ENCODE measurements at regions not wholly inside any gene's neighbourhood (a gene's known extent, or its start where the extent isn't known, plus 50 kb on each side); places are given as distances from the start of the nearest gene placed in this dataset.

GRCh38 chr11:79922641-79923040, 481.8 kb upstream of the TENM4 start:
- DNase-seq (ENCODE audit: low spot score), result no peak
- no peak overlapping the region for H3K4me3 ChIP-seq
- TF ChIP-seq CTCF (IDR thresholded peaks at IDR 0.05), result no peak
- H3K27ac ChIP-seq, result no peak overlapping the region

- no peak for TF ChIP-seq CTCF (IDR thresholded peaks at IDR 0.05)
- Histone ChIP-seq H3K27ac (no peak overlapping the region), H3K4me3 (no peak overlapping the region)
- DNase-seq (ENCODE audit: low spot score), result no peak
These were observed 479.6 kb upstream of the TENM4 start for GRCh38 chr11:79920480-79920879.

DNA sequence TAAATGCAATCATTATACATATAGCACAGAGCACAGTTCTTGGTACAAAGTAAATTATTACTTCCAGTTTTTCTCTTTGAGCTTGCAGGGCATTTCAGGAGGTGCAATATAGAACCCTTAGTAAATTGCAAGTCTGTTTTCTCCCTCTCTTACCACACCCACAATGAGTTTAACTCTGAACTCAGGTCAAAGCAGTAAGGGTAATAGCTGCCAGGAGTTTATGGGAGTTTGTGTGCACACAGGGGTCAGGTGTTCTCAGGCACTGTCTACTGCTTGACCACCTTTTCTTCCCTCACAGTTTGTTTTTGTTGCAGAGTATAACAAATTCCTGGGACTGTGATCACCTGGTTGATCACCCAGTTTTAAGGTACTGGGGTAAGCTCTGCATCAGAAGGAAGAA, 478.5 kb upstream of the TENM4 start:
- no peak overlapping the region for H3K27ac ChIP-seq
- TF ChIP-seq CTCF (IDR thresholded peaks at IDR 0.05), result no peak
- no peak for DNase-seq (ENCODE audit: low spot score)
- no peak overlapping the region for H3K4me3 ChIP-seq

DNA sequence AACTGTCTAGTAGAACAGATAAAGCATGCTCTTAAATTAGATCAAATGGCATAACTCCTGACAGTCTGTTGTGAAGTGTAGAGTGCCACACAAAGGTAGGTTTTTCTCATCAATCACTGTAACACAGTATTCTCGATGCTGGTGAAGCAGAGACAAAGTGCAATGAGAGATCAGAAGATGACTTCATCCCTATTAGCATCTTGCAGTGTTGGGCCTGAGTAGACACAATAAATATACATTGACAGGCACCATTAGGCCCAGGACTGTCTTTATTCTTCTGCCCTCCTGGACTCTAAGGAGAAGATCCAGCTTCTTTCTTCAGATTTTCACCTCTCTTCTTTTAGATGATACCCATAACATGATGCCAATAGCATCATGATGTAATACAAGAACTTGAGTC, 478.0 kb upstream of the TENM4 start:
- no peak overlapping the region for H3K27ac ChIP-seq
- no peak for TF ChIP-seq CTCF (IDR thresholded peaks at IDR 0.05)
- H3K4me3 ChIP-seq, result no peak overlapping the region
- no peak for DNase-seq (ENCODE audit: low spot score)

GRCh38 chr11:79906164-79906563, 465.3 kb upstream of the TENM4 start:
- H3K27ac ChIP-seq, result no peak overlapping the region
- H3K4me3 ChIP-seq, result no peak overlapping the region
- TF ChIP-seq CTCF (IDR thresholded peaks at IDR 0.05), result no peak
- DNase-seq (ENCODE audit: low spot score), result no peak

DNA sequence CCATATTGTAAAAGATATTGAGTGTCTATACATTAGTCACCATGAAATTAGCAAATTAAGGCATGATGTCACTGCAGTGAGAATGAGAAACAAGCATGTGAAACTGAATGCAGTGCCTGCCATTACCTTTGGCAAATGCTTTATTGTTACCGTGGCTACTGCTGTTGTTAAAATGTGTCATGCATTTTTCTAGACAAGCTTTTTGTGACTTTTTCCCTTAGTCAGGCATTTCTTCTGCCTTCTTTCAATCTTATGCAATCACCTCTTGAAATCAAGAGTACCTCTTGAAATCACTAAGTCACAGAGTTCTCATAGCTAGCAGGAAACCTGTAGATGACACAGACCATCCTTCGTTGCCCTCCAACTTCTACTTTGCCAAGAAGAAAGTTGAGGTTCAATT, 461.7 kb upstream of the TENM4 start:
- no peak overlapping the region for H3K4me3 ChIP-seq
- no peak for TF ChIP-seq CTCF (IDR thresholded peaks at IDR 0.05)

DNA sequence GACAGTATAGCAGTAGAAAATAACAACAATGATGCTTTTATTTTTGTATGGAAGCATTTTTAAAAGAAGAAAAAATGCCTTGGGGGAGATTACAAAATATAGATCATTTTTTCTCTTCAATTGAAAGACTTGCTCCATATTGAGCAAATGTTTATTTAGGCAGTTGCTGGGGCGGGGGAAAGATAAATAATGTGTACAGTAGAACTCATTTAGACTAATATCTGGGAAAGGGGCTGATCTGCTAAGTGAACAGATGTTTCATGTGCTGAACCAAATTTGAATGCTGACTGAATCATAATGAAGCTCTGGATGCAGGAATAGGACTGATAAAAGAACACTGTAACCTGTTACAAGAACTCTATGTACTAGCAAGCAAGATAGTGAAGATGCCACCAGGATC, 457.1 kb upstream of the TENM4 start:
- H3K4me3 ChIP-seq, result no peak overlapping the region
- DNase-seq (ENCODE audit: low spot score), result no peak
- TF ChIP-seq CTCF (IDR thresholded peaks at IDR 0.05), result no peak
- no peak overlapping the region for H3K27ac ChIP-seq

More for the DNA sequence above, 461.7 kb upstream of the TENM4 start:
- DNase-seq (ENCODE audit: low spot score), result no peak
- H3K27ac ChIP-seq, result no peak overlapping the region

Data from coronary artery (tissue), 2 donors.